Activated CD8-positive, alpha-beta T cell treated with anti-CD3 and anti-CD28 coated beads for 36 hours (primary cell): ENCODE measurements at regions not wholly inside any gene's neighbourhood (a gene's known extent, or its start where the extent isn't known, plus 50 kb on each side); places are given as distances from the start of the nearest gene placed in this dataset.

ENCODE experiments used
- ATAC-seq: fragments of 200-7000 bp; cut with Tn5 transposase; one replicate; pipeline ENCODE4 v1.10.0; 2021; ENCODE audit warnings: mild to moderate bottlenecking, moderate library complexity
- CTCF ChIA-PET: fragments of 350-600 bp; sonication (Branson Sonifier 250); formaldehyde crosslinking; loops from one replicate; lab custom pipeline; 2021; ENCODE audit warnings: antibody characterized with exemption; lab: Charles Lee
- POLR2A ChIA-PET: fragments of 350-600 bp; sonication (Branson Sonifier 250); formaldehyde crosslinking; loops from one replicate; lab custom pipeline; 2021; ENCODE audit warnings: antibody characterized with exemption; lab: Charles Lee
- DNase-seq: peaks from one replicate; pipeline ENCODE4 v3.0.0-alpha.2; 2020
- H3K27ac Mint-ChIP-seq: one replicate; pipeline ENCODE4 v1.8.0; 2021; ENCODE audit warnings: mild to moderate bottlenecking, mixed read lengths
- H3K27me3 Mint-ChIP-seq: one replicate; pipeline ENCODE4 v1.8.0; 2021; ENCODE audit warnings: mixed read lengths
- H3K36me3 Mint-ChIP-seq: one replicate; pipeline ENCODE4 v1.8.0; 2021; ENCODE audit warnings: low read depth, mixed read lengths
- H3K4me1 Mint-ChIP-seq: one replicate; pipeline ENCODE4 v1.8.0; 2021; ENCODE audit warnings: low read depth, mixed read lengths
- H3K4me3 Mint-ChIP-seq: one replicate; pipeline ENCODE4 v1.8.0; 2021; ENCODE audit warnings: mild to moderate bottlenecking, moderate library complexity, mixed read lengths
- H3K9me3 Mint-ChIP-seq: one replicate; pipeline ENCODE4 v1.8.0; 2021; ENCODE audit warnings: mixed read lengths
- intact Hi-C: fragments of 100-400 bp; cut with micrococcal nuclease; formaldehyde crosslinking; loops from one replicate; pipeline ENCODE4 v1.10.0; 2022
- TF ChIP-seq, protein P1 (sequence below): fragments of 200-600 bp; IDR thresholded peaks from one replicate; pipeline ENCODE4 v1.8.0; 2022; ENCODE audit warnings: antibody characterized with exemption, mild to moderate bottlenecking

DNA sequence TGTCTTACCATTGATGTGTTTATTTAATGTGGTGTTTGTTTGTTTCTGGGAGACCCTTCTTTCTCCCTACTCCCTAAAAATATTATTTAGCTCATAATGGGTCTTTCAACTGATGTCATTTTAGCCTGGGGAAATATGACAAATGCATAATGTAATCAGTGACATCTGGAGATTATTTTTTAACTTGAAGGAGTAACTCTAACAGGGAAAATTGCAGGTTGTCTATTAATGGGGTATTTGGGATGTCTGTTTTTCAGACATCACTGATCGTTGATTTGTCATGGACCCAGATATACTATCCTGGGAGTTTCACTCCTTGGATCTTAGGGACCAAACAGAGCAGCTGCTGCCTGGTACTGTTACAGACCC is 230.4 kb downstream of the LOXHD1 start:
- H3K9me3 Mint-ChIP-seq = no peaks in the 10 kb centered on the region
- POLR2A ChIA-PET = no interaction called here
- H3K36me3 Mint-ChIP-seq = no peaks in the 10 kb centered on the region
- H3K27me3 Mint-ChIP-seq = no peaks in the 10 kb centered on the region
- ATAC-seq (no peak), DNase-seq (no peak)
- intact Hi-C loops = no loop called here
- no peaks in the 10 kb centered on the region for H3K4me1 Mint-ChIP-seq
- no peak overlapping the region for H3K27ac Mint-ChIP-seq
- no peak overlapping the region for H3K4me3 Mint-ChIP-seq
- TF ChIP-seq, protein P1, sequence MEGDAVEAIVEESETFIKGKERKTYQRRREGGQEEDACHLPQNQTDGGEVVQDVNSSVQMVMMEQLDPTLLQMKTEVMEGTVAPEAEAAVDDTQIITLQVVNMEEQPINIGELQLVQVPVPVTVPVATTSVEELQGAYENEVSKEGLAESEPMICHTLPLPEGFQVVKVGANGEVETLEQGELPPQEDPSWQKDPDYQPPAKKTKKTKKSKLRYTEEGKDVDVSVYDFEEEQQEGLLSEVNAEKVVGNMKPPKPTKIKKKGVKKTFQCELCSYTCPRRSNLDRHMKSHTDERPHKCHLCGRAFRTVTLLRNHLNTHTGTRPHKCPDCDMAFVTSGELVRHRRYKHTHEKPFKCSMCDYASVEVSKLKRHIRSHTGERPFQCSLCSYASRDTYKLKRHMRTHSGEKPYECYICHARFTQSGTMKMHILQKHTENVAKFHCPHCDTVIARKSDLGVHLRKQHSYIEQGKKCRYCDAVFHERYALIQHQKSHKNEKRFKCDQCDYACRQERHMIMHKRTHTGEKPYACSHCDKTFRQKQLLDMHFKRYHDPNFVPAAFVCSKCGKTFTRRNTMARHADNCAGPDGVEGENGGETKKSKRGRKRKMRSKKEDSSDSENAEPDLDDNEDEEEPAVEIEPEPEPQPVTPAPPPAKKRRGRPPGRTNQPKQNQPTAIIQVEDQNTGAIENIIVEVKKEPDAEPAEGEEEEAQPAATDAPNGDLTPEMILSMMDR = no peak
- CTCF ChIA-PET = no interaction called here
